KMS-11 (cell line): ENCODE measurements at regions not wholly inside any gene's neighbourhood (a gene's known extent, or its start where the extent isn't known, plus 50 kb on each side); places are given as distances from the start of the nearest gene placed in this dataset.

Experiments used
- H2AFZ ChIP-seq: fragments of 200-600 bp; sonication (generic); 2 replicates; pipeline ENCODE4 v1.6.1; 2016; ENCODE audit warnings: antibody characterized with exemption, mixed run types, low read depth
- H3K27ac ChIP-seq: fragments of 200-600 bp; sonication (generic); 2 replicates; pipeline ENCODE4 v1.6.1; 2016; ENCODE audit warnings: mild to moderate bottlenecking, mixed run types
- H3K27me3 ChIP-seq: fragments of 200-600 bp; sonication (generic); 2 replicates; pipeline ENCODE4 v1.6.1; 2017; ENCODE audit warnings: mild to moderate bottlenecking, low read depth, mixed run types, moderate library complexity; ENCODE audit not compliant: insufficient read depth
- H3K36me3 ChIP-seq: fragments of 200-600 bp; sonication (generic); 2 replicates; pipeline ENCODE4 v1.6.1; 2017; ENCODE audit warnings: mild to moderate bottlenecking, mixed run types; ENCODE audit not compliant: insufficient read depth
- H3K4me1 ChIP-seq: fragments of 200-600 bp; sonication (generic); 2 replicates; pipeline ENCODE4 v1.6.1; 2016; ENCODE audit warnings: mild to moderate bottlenecking, low read depth, mixed run types; ENCODE audit not compliant: poor library complexity, severe bottlenecking
- H3K4me2 ChIP-seq: fragments of 200-600 bp; sonication (generic); 2 replicates; pipeline ENCODE4 v1.7.0; 2016; ENCODE audit warnings: mild to moderate bottlenecking, mixed run types
- H3K4me3 ChIP-seq: fragments of 200-600 bp; sonication (generic); IDR thresholded peaks from 2 replicates; pipeline ENCODE4 v1.6.1; 2017; ENCODE audit warnings: low read depth, low read length, mixed read lengths; ENCODE audit not compliant: insufficient read depth
- H3K79me2 ChIP-seq: fragments of 200-600 bp; sonication (generic); 2 replicates; pipeline ENCODE4 v1.6.1; 2016; ENCODE audit warnings: low read depth, mixed run types; ENCODE audit not compliant: insufficient read depth
- H3K9ac ChIP-seq: fragments of 200-600 bp; sonication (generic); 2 replicates; pipeline ENCODE4 v1.6.1; 2016; ENCODE audit warnings: mild to moderate bottlenecking, mixed run types
- H4K20me1 ChIP-seq: fragments of 200-600 bp; sonication (generic); 2 replicates; pipeline ENCODE4 v1.6.1; 2016; ENCODE audit warnings: mild to moderate bottlenecking, mixed run types; ENCODE audit not compliant: insufficient read depth
- TF ChIP-seq, protein P1 (sequence below): fragments of 200-600 bp; sonication (generic); conservative IDR thresholded peaks from 2 replicates; pipeline ENCODE4 v1.6.1; 2017; ENCODE audit warnings: low read depth, mild to moderate bottlenecking, antibody characterized with exemption, low read length, moderate library complexity, mixed read lengths

DNA sequence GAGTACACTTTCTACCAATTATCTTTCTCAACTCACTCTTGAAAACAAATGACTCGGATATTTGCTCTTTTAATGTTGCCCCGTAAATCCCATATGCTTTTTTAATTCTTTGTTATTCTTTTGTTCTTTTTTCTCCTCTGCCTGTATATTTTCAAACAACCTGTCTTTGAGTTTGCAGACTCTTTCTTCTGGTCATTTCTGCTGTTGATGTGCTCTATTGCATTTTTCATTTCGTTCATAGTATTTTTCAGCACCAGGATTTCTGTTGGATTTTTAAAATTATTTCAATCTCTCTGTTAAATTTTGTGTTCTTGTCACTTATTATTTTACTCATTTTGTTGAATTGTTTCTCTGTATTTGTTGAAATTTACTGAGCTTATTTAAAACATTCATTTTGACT is 146.8 kb upstream of the B3GALT2 start:
- no peak overlapping the region for H2AFZ ChIP-seq
- TF ChIP-seq, protein P1, sequence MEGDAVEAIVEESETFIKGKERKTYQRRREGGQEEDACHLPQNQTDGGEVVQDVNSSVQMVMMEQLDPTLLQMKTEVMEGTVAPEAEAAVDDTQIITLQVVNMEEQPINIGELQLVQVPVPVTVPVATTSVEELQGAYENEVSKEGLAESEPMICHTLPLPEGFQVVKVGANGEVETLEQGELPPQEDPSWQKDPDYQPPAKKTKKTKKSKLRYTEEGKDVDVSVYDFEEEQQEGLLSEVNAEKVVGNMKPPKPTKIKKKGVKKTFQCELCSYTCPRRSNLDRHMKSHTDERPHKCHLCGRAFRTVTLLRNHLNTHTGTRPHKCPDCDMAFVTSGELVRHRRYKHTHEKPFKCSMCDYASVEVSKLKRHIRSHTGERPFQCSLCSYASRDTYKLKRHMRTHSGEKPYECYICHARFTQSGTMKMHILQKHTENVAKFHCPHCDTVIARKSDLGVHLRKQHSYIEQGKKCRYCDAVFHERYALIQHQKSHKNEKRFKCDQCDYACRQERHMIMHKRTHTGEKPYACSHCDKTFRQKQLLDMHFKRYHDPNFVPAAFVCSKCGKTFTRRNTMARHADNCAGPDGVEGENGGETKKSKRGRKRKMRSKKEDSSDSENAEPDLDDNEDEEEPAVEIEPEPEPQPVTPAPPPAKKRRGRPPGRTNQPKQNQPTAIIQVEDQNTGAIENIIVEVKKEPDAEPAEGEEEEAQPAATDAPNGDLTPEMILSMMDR, result no peak

DNA sequence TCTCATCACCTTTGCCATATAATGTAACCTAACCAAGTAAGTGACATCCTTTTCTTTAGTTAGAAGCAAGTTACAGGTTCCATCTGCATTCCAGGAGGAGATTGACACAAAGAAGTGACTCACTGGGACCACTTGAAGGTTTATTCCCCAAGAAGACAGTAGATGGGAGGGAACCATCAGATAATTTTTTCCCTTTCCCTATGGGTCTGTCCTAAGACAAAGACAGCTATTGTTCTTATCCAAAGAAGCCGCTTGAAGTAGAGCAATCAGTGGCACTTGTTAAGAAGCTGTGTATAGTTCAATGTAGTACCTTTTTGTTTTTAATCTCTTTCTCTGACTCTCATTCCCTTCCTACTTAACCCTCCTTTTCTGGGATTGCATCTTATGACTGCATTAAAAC is 139.9 kb upstream of the B3GALT2 start:
- Histone ChIP-seq H3K27me3 (no peaks in the 10 kb centered on the region), H3K79me2 (no peaks in the 10 kb centered on the region), H3K4me1 (no peaks in the 10 kb centered on the region), H3K27ac (no peak overlapping the region), H2AFZ (no peak overlapping the region), H4K20me1 (no peaks in the 10 kb centered on the region), H3K36me3 (no peaks in the 10 kb centered on the region), H3K4me2 (no peak overlapping the region), H3K9ac (no peak overlapping the region), H3K4me3 (no peak overlapping the region)
- TF ChIP-seq, protein P1, result no peak

More for the DNA sequence above, 146.8 kb upstream of the B3GALT2 start:
- Histone ChIP-seq H3K27me3 (no peaks in the 10 kb centered on the region), H4K20me1 (no peaks in the 10 kb centered on the region), H3K79me2 (no peaks in the 10 kb centered on the region), H3K9ac (no peak overlapping the region), H3K4me3 (no peak overlapping the region), H3K4me1 (peaks cover 8% of the 10 kb centered on the region), H3K36me3 (no peaks in the 10 kb centered on the region), H3K27ac (no peak overlapping the region), H3K4me2 (no peak overlapping the region)

DNA sequence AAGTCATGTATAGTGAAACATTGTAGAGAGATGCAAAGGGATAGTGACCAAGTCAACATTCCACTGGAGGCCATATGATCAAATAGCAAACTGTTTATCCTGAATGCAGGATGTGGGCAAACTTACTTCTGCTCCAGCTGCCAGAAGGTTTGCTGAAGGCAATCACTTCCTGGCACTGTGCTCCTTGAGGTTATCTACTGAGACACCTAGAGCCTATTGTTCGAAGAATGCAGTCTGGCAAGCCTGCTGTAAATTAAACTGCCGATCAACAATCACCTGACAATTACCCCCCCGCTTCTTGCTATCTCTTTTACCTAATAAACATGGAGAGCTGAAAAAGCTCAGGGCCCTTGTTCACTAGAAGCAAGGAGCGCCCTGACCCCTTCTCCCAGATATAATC is 139.4 kb upstream of the B3GALT2 start:
- Histone ChIP-seq H3K4me3 (no peak overlapping the region), H4K20me1 (no peaks in the 10 kb centered on the region), H3K4me1 (no peaks in the 10 kb centered on the region), H3K27ac (no peak overlapping the region), H3K4me2 (no peak overlapping the region), H2AFZ (no peak overlapping the region), H3K79me2 (no peaks in the 10 kb centered on the region), H3K27me3 (no peaks in the 10 kb centered on the region), H3K9ac (no peak overlapping the region), H3K36me3 (no peaks in the 10 kb centered on the region)
- TF ChIP-seq, protein P1, result no peak

DNA sequence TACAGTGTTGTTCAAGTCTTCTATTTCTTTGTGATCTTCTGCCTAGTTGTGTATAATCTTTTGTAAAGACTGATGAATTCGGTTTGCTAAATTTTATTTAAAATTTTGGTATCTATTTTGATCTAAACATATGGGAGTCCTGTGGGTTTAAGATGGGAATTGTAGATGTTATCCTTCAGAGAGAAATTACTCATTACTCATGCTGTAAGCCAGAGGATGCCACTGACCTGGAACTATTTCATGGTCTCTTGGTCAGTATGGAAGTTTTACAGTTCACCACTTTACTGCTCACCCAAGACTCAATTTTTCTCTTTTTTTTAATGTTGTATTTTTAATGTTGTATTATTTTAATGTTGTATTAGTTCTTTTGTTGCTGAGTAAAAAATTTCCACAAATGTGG is 138.6 kb upstream of the B3GALT2 start:
- no peaks in the 10 kb centered on the region for H3K4me1 ChIP-seq
- H2AFZ ChIP-seq, result no peak overlapping the region
- no peak overlapping the region for H3K27ac ChIP-seq
- H4K20me1 ChIP-seq, result no peaks in the 10 kb centered on the region
- H3K36me3 ChIP-seq, result no peaks in the 10 kb centered on the region
- H3K4me3 ChIP-seq, result no peak overlapping the region
- TF ChIP-seq, protein P1, result no peak
- H3K27me3 ChIP-seq, result no peaks in the 10 kb centered on the region
- no peak overlapping the region for H3K9ac ChIP-seq
- H3K79me2 ChIP-seq, result no peaks in the 10 kb centered on the region
- H3K4me2 ChIP-seq, result no peak overlapping the region
